HG03571 (cell line): ENCODE measurements at regions not wholly inside any gene's neighbourhood (a gene's known extent, or its start where the extent isn't known, plus 50 kb on each side); places are given as distances from the start of the nearest gene placed in this dataset.
"Not testable (repeated sequence)": the region's sequence is repeated elsewhere in the genome, so short reads cannot be mapped to it uniquely, and the experiment has no call there.

Source experiments
- ATAC-seq: cut with Tn5 transposase; IDR thresholded peaks from one replicate; pipeline ENCODE4 v1.9.1; 2021; ENCODE audit not compliant: unreplicated experiment

GRCh38 chr13:38415233-38415632 lies 65.6 kb downstream of the UFM1 start:
- ATAC-seq = peak; percentile 94

GRCh38 chr13:38417241-38417640 lies 67.6 kb downstream of the UFM1 start:
- ATAC-seq = no peak

- peak; percentile 47 for ATAC-seq
Measured at GRCh38 chr13:38417727-38418126, 68.1 kb downstream of the UFM1 start.

- no peak for ATAC-seq
Measured at GRCh38 chr13:38418286-38418685, 68.6 kb downstream of the UFM1 start.

- peak; percentile 34 for ATAC-seq
Measured at GRCh38 chr13:38419312-38419873, 69.7 kb downstream of the UFM1 start.

- no peak for ATAC-seq
Measured at GRCh38 chr13:38421590-38422560, 72.2 kb downstream of the UFM1 start.

- no peak for ATAC-seq
Measured at GRCh38 chr13:38429916-38430315, 80.3 kb downstream of the UFM1 start.

- no peak for ATAC-seq
Measured at GRCh38 chr13:38430796-38431195, 81.1 kb downstream of the UFM1 start.

- ATAC-seq = no peak
Measured at GRCh38 chr13:38440666-38441065, 91.0 kb downstream of the UFM1 start.

- ATAC-seq = no peak
Measured at GRCh38 chr13:38444904-38445303, 95.3 kb downstream of the UFM1 start.

- ATAC-seq = no peak
Measured at GRCh38 chr13:38452656-38453055, 103.0 kb downstream of the UFM1 start.

GRCh38 chr13:38462605-38463004 lies 113.0 kb downstream of the UFM1 start:
- ATAC-seq = no peak

- no peak for ATAC-seq
Measured at GRCh38 chr13:38463048-38463447, 113.4 kb downstream of the UFM1 start.

GRCh38 chr13:38472411-38472810 lies 122.8 kb downstream of the UFM1 start:
- not testable (repeated sequence) for ATAC-seq

GRCh38 chr13:38473305-38473704 lies 123.7 kb downstream of the UFM1 start:
- ATAC-seq = no peak

GRCh38 chr13:38477676-38478075 lies 128.0 kb downstream of the UFM1 start:
- ATAC-seq = no peak

- no peak for ATAC-seq
Measured at GRCh38 chr13:38483623-38484022, 134.0 kb downstream of the UFM1 start.

GRCh38 chr13:38490657-38491056 lies 141.0 kb downstream of the UFM1 start:
- ATAC-seq = no peak

GRCh38 chr13:38494445-38494844 lies 144.8 kb downstream of the UFM1 start:
- ATAC-seq = no peak

GRCh38 chr13:38496917-38497316 lies 147.3 kb downstream of the UFM1 start:
- ATAC-seq = no peak

GRCh38 chr13:38498271-38498670 lies 148.6 kb downstream of the UFM1 start:
- ATAC-seq = no peak

GRCh38 chr13:38514575-38514974 lies 164.9 kb downstream of the UFM1 start:
- ATAC-seq = no peak
